ENCODE measurements at regions not wholly inside any gene's neighbourhood (a gene's known extent, or its start where the extent isn't known, plus 50 kb on each side); places are given as distances from the start of the nearest gene placed in this dataset.

DNA sequence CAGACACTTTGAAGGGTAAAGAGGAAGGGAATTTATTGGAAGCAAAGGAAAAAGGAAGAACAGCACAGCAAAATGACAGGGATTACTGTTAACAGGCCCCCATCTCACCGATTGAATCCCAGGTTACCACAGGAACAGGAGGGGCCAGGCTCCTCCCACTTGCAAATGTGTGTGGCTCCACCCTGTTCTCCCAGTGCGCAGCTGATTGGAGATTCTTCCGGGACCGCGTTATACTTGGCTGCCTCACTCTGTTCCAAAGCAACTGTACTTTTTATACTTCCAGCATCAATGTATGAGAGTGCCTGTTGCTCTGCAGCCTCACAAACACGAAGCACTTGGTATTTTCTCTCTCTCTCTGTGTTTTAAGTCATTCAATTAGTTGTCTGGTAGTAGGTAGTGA is 273.6 kb upstream of the MDGA2 start:
- TF ChIP-seq, protein P1, sequence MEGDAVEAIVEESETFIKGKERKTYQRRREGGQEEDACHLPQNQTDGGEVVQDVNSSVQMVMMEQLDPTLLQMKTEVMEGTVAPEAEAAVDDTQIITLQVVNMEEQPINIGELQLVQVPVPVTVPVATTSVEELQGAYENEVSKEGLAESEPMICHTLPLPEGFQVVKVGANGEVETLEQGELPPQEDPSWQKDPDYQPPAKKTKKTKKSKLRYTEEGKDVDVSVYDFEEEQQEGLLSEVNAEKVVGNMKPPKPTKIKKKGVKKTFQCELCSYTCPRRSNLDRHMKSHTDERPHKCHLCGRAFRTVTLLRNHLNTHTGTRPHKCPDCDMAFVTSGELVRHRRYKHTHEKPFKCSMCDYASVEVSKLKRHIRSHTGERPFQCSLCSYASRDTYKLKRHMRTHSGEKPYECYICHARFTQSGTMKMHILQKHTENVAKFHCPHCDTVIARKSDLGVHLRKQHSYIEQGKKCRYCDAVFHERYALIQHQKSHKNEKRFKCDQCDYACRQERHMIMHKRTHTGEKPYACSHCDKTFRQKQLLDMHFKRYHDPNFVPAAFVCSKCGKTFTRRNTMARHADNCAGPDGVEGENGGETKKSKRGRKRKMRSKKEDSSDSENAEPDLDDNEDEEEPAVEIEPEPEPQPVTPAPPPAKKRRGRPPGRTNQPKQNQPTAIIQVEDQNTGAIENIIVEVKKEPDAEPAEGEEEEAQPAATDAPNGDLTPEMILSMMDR (conservative IDR thresholded peaks at IDR 0.05; ENCODE audit: low read depth, low read length): no peak
- no peak for TF ChIP-seq EZH2 (IDR thresholded peaks at IDR 0.05; ENCODE audit: borderline replicate concordance, low read depth, low read length, poor library complexity, severe bottlenecking)
